OCI-LY7 (cell line): ENCODE measurements at regions not wholly inside any gene's neighbourhood (a gene's known extent, or its start where the extent isn't known, plus 50 kb on each side); places are given as distances from the start of the nearest gene placed in this dataset.

Source experiments
- EZH2phosphoT487 ChIP-seq: fragments of 200-600 bp; sonication (generic); IDR thresholded peaks from 2 replicates; pipeline ENCODE4 v1.6.1; 2018; ENCODE audit warnings: low read depth, borderline replicate concordance, mild to moderate bottlenecking, mixed run types, antibody characterized with exemption, low read length, moderate library complexity, mixed read lengths
- TF ChIP-seq, protein P1 (sequence below): fragments of 200-600 bp; sonication (generic); conservative IDR thresholded peaks from 2 replicates; pipeline ENCODE4 v1.5.1; 2014; ENCODE audit warnings: mild to moderate bottlenecking, antibody characterized with exemption, low read length, moderate library complexity, mixed read lengths

DNA sequence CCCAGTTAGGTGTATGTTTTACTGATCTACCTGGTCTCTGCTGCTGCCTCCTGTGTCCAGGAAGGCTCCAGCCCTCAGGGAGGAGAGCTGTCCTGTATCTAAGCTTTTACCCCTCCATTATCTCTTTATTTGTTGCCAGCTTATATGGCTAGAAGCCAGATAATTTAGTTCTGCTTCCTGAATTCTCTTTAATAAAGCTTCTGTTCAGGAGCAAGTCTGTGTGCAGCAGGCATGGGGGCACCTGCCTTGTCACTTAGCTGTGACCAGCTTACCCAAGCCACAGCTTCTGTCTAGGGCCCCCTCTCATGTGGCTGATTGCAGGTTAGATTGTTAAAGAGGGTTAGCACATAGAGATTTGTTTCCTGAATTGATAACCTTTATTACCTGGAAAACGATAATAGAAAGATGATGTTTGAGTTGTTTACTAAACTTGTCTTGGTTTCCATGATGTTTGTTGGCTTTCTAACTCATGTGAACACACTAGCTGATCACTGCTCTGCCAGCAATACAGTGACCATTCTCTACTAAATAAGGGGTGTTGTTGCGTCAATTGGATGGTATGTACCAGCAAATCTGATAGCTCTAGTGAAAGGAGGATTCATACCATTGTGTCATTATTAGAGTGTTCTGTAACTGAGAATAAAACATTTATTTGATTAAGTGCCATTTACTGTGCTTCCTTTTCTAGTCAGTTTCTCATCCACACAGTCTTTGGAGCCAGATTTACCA, 189.8 kb upstream of the ANK2 start:
- TF ChIP-seq EZH2phosphoT487: no peak
- TF ChIP-seq, protein P1, sequence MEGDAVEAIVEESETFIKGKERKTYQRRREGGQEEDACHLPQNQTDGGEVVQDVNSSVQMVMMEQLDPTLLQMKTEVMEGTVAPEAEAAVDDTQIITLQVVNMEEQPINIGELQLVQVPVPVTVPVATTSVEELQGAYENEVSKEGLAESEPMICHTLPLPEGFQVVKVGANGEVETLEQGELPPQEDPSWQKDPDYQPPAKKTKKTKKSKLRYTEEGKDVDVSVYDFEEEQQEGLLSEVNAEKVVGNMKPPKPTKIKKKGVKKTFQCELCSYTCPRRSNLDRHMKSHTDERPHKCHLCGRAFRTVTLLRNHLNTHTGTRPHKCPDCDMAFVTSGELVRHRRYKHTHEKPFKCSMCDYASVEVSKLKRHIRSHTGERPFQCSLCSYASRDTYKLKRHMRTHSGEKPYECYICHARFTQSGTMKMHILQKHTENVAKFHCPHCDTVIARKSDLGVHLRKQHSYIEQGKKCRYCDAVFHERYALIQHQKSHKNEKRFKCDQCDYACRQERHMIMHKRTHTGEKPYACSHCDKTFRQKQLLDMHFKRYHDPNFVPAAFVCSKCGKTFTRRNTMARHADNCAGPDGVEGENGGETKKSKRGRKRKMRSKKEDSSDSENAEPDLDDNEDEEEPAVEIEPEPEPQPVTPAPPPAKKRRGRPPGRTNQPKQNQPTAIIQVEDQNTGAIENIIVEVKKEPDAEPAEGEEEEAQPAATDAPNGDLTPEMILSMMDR: no peak
